Neutrophil (primary cell): ENCODE measurements at regions not wholly inside any gene's neighbourhood (a gene's known extent, or its start where the extent isn't known, plus 50 kb on each side); places are given as distances from the start of the nearest gene placed in this dataset.

Experiments
- H3K27ac ChIP-seq: fragments of 200-600 bp; sonication (generic); 2 replicates; pipeline ENCODE4 v1.5.1; 2016; ENCODE audit warnings: mild to moderate bottlenecking, moderate library complexity
- H3K27me3 ChIP-seq: fragments of 200-600 bp; sonication (generic); 2 replicates; pipeline ENCODE4 v1.6.0; 2016; ENCODE audit warnings: mild to moderate bottlenecking
- H3K36me3 ChIP-seq: fragments of 200-600 bp; sonication (generic); 2 replicates; pipeline ENCODE4 v1.5.1; 2017
- H3K4me1 ChIP-seq, 2 experiments: fragments of 200-600 bp in 1 of 2; sonication (generic) in 1 of 2; 1 replicate in 1 of 2; 2 replicates in 1 of 2; pipeline versions ENCODE4 v1.5.1 to v1.6.1; 2013 to 2016; ENCODE audit warnings: low read depth in 1 of 2, low read length in 1 of 2, mild to moderate bottlenecking in 1 of 2, moderate library complexity in 1 of 2; ENCODE audit not compliant: control insufficient read depth in 1 of 2, insufficient read depth in 1 of 2
- H3K4me3 ChIP-seq, 2 experiments: fragments of 200-600 bp in 1 of 2; sonication (generic) in 1 of 2; 1 replicate in 1 of 2; 2 replicates in 1 of 2; pipeline ENCODE4 v1.5.1; 2013 to 2016; ENCODE audit warnings: low read depth in 1 of 2, low read length in 1 of 2, mild to moderate bottlenecking in 1 of 2, moderate library complexity in 1 of 2
- H3K9me3 ChIP-seq: fragments of 200-600 bp; sonication (generic); 2 replicates; pipeline ENCODE4 v1.5.1; 2016
- CTCF ChIP-seq: fragments of 200-600 bp; sonication (generic); IDR thresholded peaks from 2 replicates; pipeline ENCODE4 v1.5.1; 2016; ENCODE audit warnings: antibody characterized with exemption

GRCh38 chr2:196368546-196369225 lies 197.3 kb upstream of the STK17B start:
- no peaks in the 10 kb centered on the region for H3K9me3 ChIP-seq
- H3K4me1 ChIP-seq, result no peaks in the 10 kb centered on the region
- H3K36me3 ChIP-seq, result no peaks in the 10 kb centered on the region
- H3K27me3 ChIP-seq, result no peaks in the 10 kb centered on the region
- no peak for TF ChIP-seq CTCF
- no peak overlapping the region for H3K27ac ChIP-seq
- H3K4me3 ChIP-seq, result no peak overlapping the region

- Histone ChIP-seq H3K4me3 (no peak overlapping the region), H3K9me3 (no peaks in the 10 kb centered on the region), H3K4me1 (no peaks in the 10 kb centered on the region), H3K36me3 (no peaks in the 10 kb centered on the region), H3K27ac (no peak overlapping the region), H3K27me3 (no peaks in the 10 kb centered on the region)
- no peak for TF ChIP-seq CTCF
Observed at GRCh38 chr2:196369967-196370366, 198.6 kb upstream of the STK17B start.

GRCh38 chr2:196370381-196370780 lies 199.0 kb upstream of the STK17B start:
- Histone ChIP-seq H3K36me3 (no peaks in the 10 kb centered on the region), H3K9me3 (no peaks in the 10 kb centered on the region), H3K27ac (no peak overlapping the region), H3K4me1 (peaks cover 0 to 3% of the 10 kb centered on the region in 2 experiments), H3K27me3 (no peaks in the 10 kb centered on the region), H3K4me3 (no peak overlapping the region)
- no peak for TF ChIP-seq CTCF

GRCh38 chr2:196372276-196372809 lies 201.0 kb upstream of the STK17B start:
- no peak for TF ChIP-seq CTCF
- no peak overlapping the region for H3K4me3 ChIP-seq
- H3K36me3 ChIP-seq, result no peaks in the 10 kb centered on the region
- no peak overlapping the region for H3K27ac ChIP-seq
- no peaks in the 10 kb centered on the region for H3K27me3 ChIP-seq
- H3K9me3 ChIP-seq, result no peaks in the 10 kb centered on the region
- peaks cover 0 to 4% of the 10 kb centered on the region in 2 experiments for H3K4me1 ChIP-seq

GRCh38 chr2:196372811-196373664 lies 201.7 kb upstream of the STK17B start:
- Histone ChIP-seq H3K4me3 (no peak overlapping the region), H3K27me3 (no peaks in the 10 kb centered on the region), H3K36me3 (no peaks in the 10 kb centered on the region), H3K9me3 (no peaks in the 10 kb centered on the region), H3K27ac (no peak overlapping the region), H3K4me1 (peaks cover 0 to 4% of the 10 kb centered on the region in 2 experiments)
- no peak for TF ChIP-seq CTCF
